HAP-1 (cell line): ENCODE measurements at regions not wholly inside any gene's neighbourhood (a gene's known extent, or its start where the extent isn't known, plus 50 kb on each side); places are given as distances from the start of the nearest gene placed in this dataset.

Experiments
- DNase-seq, 2 experiments: peaks; one replicate each; pipeline ENCODE4 v3.0.0-alpha.2; 2016 to 2020; ENCODE audit warnings: low spot score in 2 of 2
- H3K27me3 ChIP-seq: fragments of 250-450 bp; sonication (Bioruptor Pico); 2 replicates; pipeline ENCODE4 v1.5.1; 2020; ENCODE audit warnings: low read depth, mild to moderate bottlenecking, moderate library complexity
- H3K36me3 ChIP-seq: fragments of 250-450 bp; sonication (Bioruptor Pico); replicated peaks from 2 replicates; pipeline ENCODE4 v1.5.1; 2020; ENCODE audit warnings: mild to moderate bottlenecking
- H3K4me1 ChIP-seq: fragments of 250-450 bp; sonication (Bioruptor Pico); 2 replicates; pipeline ENCODE4 v1.5.1; 2020; ENCODE audit warnings: mild to moderate bottlenecking
- H3K4me3 ChIP-seq: fragments of 250-450 bp; sonication (Bioruptor Pico); 2 replicates; pipeline ENCODE4 v1.5.1; 2020; ENCODE audit warnings: mild to moderate bottlenecking, moderate library complexity
- H3K9me3 ChIP-seq: fragments of 250-450 bp; sonication (Bioruptor Pico); 2 replicates; pipeline ENCODE4 v1.5.1; 2020; ENCODE audit warnings: mild to moderate bottlenecking, moderate library complexity
- in situ Hi-C: fragments of 300-500 bp; cut with MboI; formaldehyde crosslinking; loops from 3 replicates; pipeline ENCODE4 v1.14.3; 2020; ENCODE audit warnings: low sequenced_read_pairs, inconsistent platforms, mixed read lengths

GRCh38 chrX:69324851-69325250, 159.6 kb upstream of the PJA1 start:
- Histone ChIP-seq H3K4me3 (no peak overlapping the region), H3K36me3 (no peaks in the 10 kb centered on the region), H3K27me3 (no peaks in the 10 kb centered on the region), H3K9me3 (no peaks in the 10 kb centered on the region), H3K4me1 (no peaks in the 10 kb centered on the region)
- DNase-seq, result no peak
- in situ Hi-C loops, result no loop called here

GRCh38 chrX:69323786-69324720, 158.8 kb upstream of the PJA1 start:
- no peak overlapping the region for H3K4me3 ChIP-seq
- no peaks in the 10 kb centered on the region for H3K36me3 ChIP-seq
- H3K4me1 ChIP-seq, result no peaks in the 10 kb centered on the region
- DNase-seq, result no peak
- H3K9me3 ChIP-seq, result no peaks in the 10 kb centered on the region
- no peaks in the 10 kb centered on the region for H3K27me3 ChIP-seq
- in situ Hi-C loops, result no loop called here

GRCh38 chrX:69321789-69322188, 156.5 kb upstream of the PJA1 start:
- DNase-seq, result no peak
- no peaks in the 10 kb centered on the region for H3K9me3 ChIP-seq
- in situ Hi-C loops, result no loop called here

GRCh38 chrX:69321006-69321655, 155.9 kb upstream of the PJA1 start:
- no peak for DNase-seq
- H3K27me3 ChIP-seq, result no peaks in the 10 kb centered on the region
- no peaks in the 10 kb centered on the region for H3K36me3 ChIP-seq
- H3K4me3 ChIP-seq, result no peak overlapping the region
- no peaks in the 10 kb centered on the region for H3K9me3 ChIP-seq
- H3K4me1 ChIP-seq, result no peaks in the 10 kb centered on the region
- in situ Hi-C loops, result no loop called here

More at GRCh38 chrX:69321789-69322188, 156.5 kb upstream of the PJA1 start:
- no peaks in the 10 kb centered on the region for H3K4me1 ChIP-seq
- no peak overlapping the region for H3K4me3 ChIP-seq
- H3K36me3 ChIP-seq, result no peaks in the 10 kb centered on the region
- no peaks in the 10 kb centered on the region for H3K27me3 ChIP-seq

- DNase-seq, result no peak
- in situ Hi-C loops, result no loop called here
- Histone ChIP-seq H3K9me3 (no peaks in the 10 kb centered on the region), H3K4me1 (no peaks in the 10 kb centered on the region), H3K36me3 (no peaks in the 10 kb centered on the region), H3K27me3 (no peaks in the 10 kb centered on the region), H3K4me3 (no peak overlapping the region)
Observed at GRCh38 chrX:69320116-69320515, 154.9 kb upstream of the PJA1 start.

GRCh38 chrX:69319376-69319775, 154.1 kb upstream of the PJA1 start:
- H3K9me3 ChIP-seq, result no peaks in the 10 kb centered on the region
- no peaks in the 10 kb centered on the region for H3K4me1 ChIP-seq
- H3K4me3 ChIP-seq, result no peak overlapping the region
- no peaks in the 10 kb centered on the region for H3K27me3 ChIP-seq
- DNase-seq, result no peak
- H3K36me3 ChIP-seq, result no peaks in the 10 kb centered on the region
- in situ Hi-C loops, result no loop called here

- no peak overlapping the region for H3K4me3 ChIP-seq
- no peaks in the 10 kb centered on the region for H3K27me3 ChIP-seq
- in situ Hi-C loops, result no loop called here
- H3K36me3 ChIP-seq, result no peaks in the 10 kb centered on the region
- no peaks in the 10 kb centered on the region for H3K4me1 ChIP-seq
- H3K9me3 ChIP-seq, result no peaks in the 10 kb centered on the region
- no peak for DNase-seq
Observed at GRCh38 chrX:69318651-69319340, 153.5 kb upstream of the PJA1 start.

GRCh38 chrX:69317721-69318120, 152.5 kb upstream of the PJA1 start:
- Histone ChIP-seq H3K36me3 (no peaks in the 10 kb centered on the region), H3K9me3 (no peaks in the 10 kb centered on the region), H3K4me3 (no peak overlapping the region), H3K4me1 (no peaks in the 10 kb centered on the region), H3K27me3 (no peaks in the 10 kb centered on the region)
- DNase-seq, result no peak
- in situ Hi-C loops, result no loop called here

- no peak for DNase-seq
- in situ Hi-C loops, result no loop called here
- Histone ChIP-seq H3K4me1 (no peaks in the 10 kb centered on the region), H3K4me3 (no peak overlapping the region), H3K9me3 (no peaks in the 10 kb centered on the region), H3K36me3 (no peaks in the 10 kb centered on the region), H3K27me3 (no peaks in the 10 kb centered on the region)
Observed at GRCh38 chrX:69314436-69315348, 149.4 kb upstream of the PJA1 start.

- Histone ChIP-seq H3K27me3 (no peaks in the 10 kb centered on the region), H3K4me1 (no peaks in the 10 kb centered on the region), H3K9me3 (no peaks in the 10 kb centered on the region), H3K4me3 (no peak overlapping the region), H3K36me3 (no peaks in the 10 kb centered on the region)
- in situ Hi-C loops, result no loop called here
- no peak for DNase-seq
Observed at GRCh38 chrX:69313617-69314290, 148.5 kb upstream of the PJA1 start.

GRCh38 chrX:69311936-69312670, 146.8 kb upstream of the PJA1 start:
- no peaks in the 10 kb centered on the region for H3K27me3 ChIP-seq
- in situ Hi-C loops, result no loop called here
- H3K4me1 ChIP-seq, result 0 out of 2 replicates have a peak, but pooled peaks cover 2% of the 10 kb centered on the region
- no peak for DNase-seq
- no peaks in the 10 kb centered on the region for H3K36me3 ChIP-seq
- H3K9me3 ChIP-seq, result no peaks in the 10 kb centered on the region
- H3K4me3 ChIP-seq, result no peak overlapping the region

- in situ Hi-C loops, result no loop called here
- Histone ChIP-seq H3K36me3 (no peaks in the 10 kb centered on the region), H3K27me3 (no peaks in the 10 kb centered on the region), H3K4me3 (no peak overlapping the region), H3K9me3 (no peaks in the 10 kb centered on the region), H3K4me1 (peaks cover 20% of the 10 kb centered on the region)
- peak in 1 of 2 experiments; percentile 6 for DNase-seq
Observed at GRCh38 chrX:69309074-69309792, 144.0 kb upstream of the PJA1 start.
